HG03097 (cell line): ENCODE measurements at regions not wholly inside any gene's neighbourhood (a gene's known extent, or its start where the extent isn't known, plus 50 kb on each side); places are given as distances from the start of the nearest gene placed in this dataset.

Experiments used
- ATAC-seq: cut with Tn5 transposase; IDR thresholded peaks from one replicate; pipeline ENCODE4 v1.9.1; 2021; ENCODE audit not compliant: unreplicated experiment, low FRiP score

GRCh38 chr5:82418608-82418950 lies 140.4 kb upstream of the RPS23 start:
- no peak for ATAC-seq

GRCh38 chr5:82417776-82418607 lies 139.8 kb upstream of the RPS23 start:
- no peak for ATAC-seq

GRCh38 chr5:82416512-82416911 lies 138.4 kb upstream of the RPS23 start:
- ATAC-seq = no peak

GRCh38 chr5:82414041-82414388 lies 135.9 kb upstream of the RPS23 start:
- no peak for ATAC-seq

GRCh38 chr5:82413302-82414040 lies 135.3 kb upstream of the RPS23 start:
- no peak for ATAC-seq

- ATAC-seq = no peak
Measured at GRCh38 chr5:82408033-82408432, 129.9 kb upstream of the RPS23 start.

GRCh38 chr5:82406205-82406773 lies 128.1 kb upstream of the RPS23 start:
- no peak for ATAC-seq

- ATAC-seq = no peak
Measured at GRCh38 chr5:82405618-82406204, 127.6 kb upstream of the RPS23 start.

GRCh38 chr5:82405161-82405560 lies 127.0 kb upstream of the RPS23 start:
- no peak for ATAC-seq

GRCh38 chr5:82404382-82404945 lies 126.3 kb upstream of the RPS23 start:
- ATAC-seq = no peak

GRCh38 chr5:82403724-82404123 lies 125.6 kb upstream of the RPS23 start:
- no peak for ATAC-seq

GRCh38 chr5:82403026-82403425 lies 124.9 kb upstream of the RPS23 start:
- no peak for ATAC-seq

GRCh38 chr5:82399111-82399510 lies 121.0 kb upstream of the RPS23 start:
- ATAC-seq = no peak

- ATAC-seq = no peak
Measured at GRCh38 chr5:82397741-82398320, 119.7 kb upstream of the RPS23 start.

GRCh38 chr5:82396871-82397514 lies 118.8 kb upstream of the RPS23 start:
- no peak for ATAC-seq

GRCh38 chr5:82396396-82396795 lies 118.2 kb upstream of the RPS23 start:
- ATAC-seq = no peak

GRCh38 chr5:82393951-82394350 lies 115.8 kb upstream of the RPS23 start:
- ATAC-seq = no peak

- no peak for ATAC-seq
Measured at GRCh38 chr5:82390088-82390487, 111.9 kb upstream of the RPS23 start.

- no peak for ATAC-seq
Measured at GRCh38 chr5:82389347-82389746, 111.2 kb upstream of the RPS23 start.

- no peak for ATAC-seq
Measured at GRCh38 chr5:82388181-82388580, 110.0 kb upstream of the RPS23 start.
